Naive thymus-derived CD8-positive, alpha-beta T cell (primary cell): ENCODE measurements at regions not wholly inside any gene's neighbourhood (a gene's known extent, or its start where the extent isn't known, plus 50 kb on each side); places are given as distances from the start of the nearest gene placed in this dataset.
A peak's percentile ranks its signal among the peaks of the same experiment; 100 is the strongest.
"Not testable (repeated sequence)": the region's sequence is repeated elsewhere in the genome, so short reads cannot be mapped to it uniquely, and the experiment has no call there.

Experiments used
- ATAC-seq, 2 donors: fragments of 150-1000 bp; cut with Tn5 transposase in 1 of 2; sonication (Bioruptor Pico), chemical (Tn5 transposase) in 1 of 2; 1 replicate in 1 of 2; 2 replicates in 1 of 2; pipeline ENCODE4 v1.10.0; 2021; ENCODE audit warnings: mild to moderate bottlenecking in 2 of 2, moderate library complexity in 2 of 2
- POLR2A ChIA-PET: fragments of 350-600 bp; sonication (Branson Sonifier 250); formaldehyde crosslinking; loops from one replicate; lab custom pipeline; 2021; ENCODE audit warnings: antibody characterized with exemption; lab: Charles Lee
- DNase-seq, 10 donors: peaks; one replicate each; pipeline versions ENCODE4 v3.0.0 to v3.0.0-alpha.2; 2020 to 2022
- H3K27ac Mint-ChIP-seq, 10 donors: one replicate each; pipeline ENCODE4 v1.8.0; 2020 to 2022; ENCODE audit warnings: mild to moderate bottlenecking in 10 of 10, mixed read lengths in 10 of 10, moderate library complexity in 4 of 10, inconsistent platforms in 1 of 10
- H3K27me3 Mint-ChIP-seq, 5 donors: one replicate each; pipeline ENCODE4 v1.8.0; 2021 to 2022; ENCODE audit warnings: mixed read lengths in 5 of 5
- H3K36me3 Mint-ChIP-seq, 3 donors: one replicate each; pipeline ENCODE4 v1.8.0; 2020 to 2022; ENCODE audit warnings: mixed read lengths in 3 of 3, mild to moderate bottlenecking in 2 of 3, inconsistent platforms in 1 of 3
- H3K4me1 Mint-ChIP-seq, 4 donors: one replicate each; pipeline ENCODE4 v1.8.0; 2021 to 2022; ENCODE audit warnings: mixed read lengths in 4 of 4
- H3K4me3 Mint-ChIP-seq, 10 donors: one replicate each; pipeline ENCODE4 v1.8.0; 2020 to 2022; ENCODE audit warnings: mild to moderate bottlenecking in 10 of 10, mixed read lengths in 10 of 10, moderate library complexity in 6 of 10, inconsistent platforms in 1 of 10
- H3K9me3 Mint-ChIP-seq, 9 donors: one replicate each; pipeline ENCODE4 v1.8.0; 2020 to 2022; ENCODE audit warnings: mixed read lengths in 9 of 9, mild to moderate bottlenecking in 3 of 9, inconsistent platforms in 1 of 9, moderate library complexity in 1 of 9

DNA sequence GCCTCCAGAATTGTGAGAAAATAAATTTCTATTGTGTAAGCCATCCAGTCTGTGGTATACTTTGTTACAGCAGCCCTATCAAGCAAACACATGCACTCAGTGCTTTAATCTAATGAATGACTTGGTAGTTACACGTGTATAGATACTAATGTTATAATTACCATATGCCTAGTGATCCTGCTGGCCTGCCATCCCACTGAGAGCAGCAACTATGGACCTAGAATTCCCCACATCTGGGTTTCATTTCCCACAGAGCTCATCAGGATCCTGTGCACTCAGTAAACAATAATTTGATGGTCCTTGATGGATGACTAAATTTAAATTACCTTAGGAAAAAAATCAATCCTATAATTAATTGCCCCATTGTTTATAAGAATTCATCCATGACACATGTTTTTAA lies 86.5 kb upstream of the RGS1 start:
- DNase-seq (no peak), ATAC-seq (no peak)
- no peak overlapping the region for H3K4me3 Mint-ChIP-seq
- peaks cover 0 to 4% (median 0%) of the 10 kb centered on the region in 5 donors for H3K27me3 Mint-ChIP-seq
- H3K9me3 Mint-ChIP-seq: peaks cover 0 to 1% (median 0%) of the 10 kb centered on the region in 9 donors
- peaks cover 0 to 5% (median 0%) of the 10 kb centered on the region in 4 donors for H3K4me1 Mint-ChIP-seq
- peaks cover 0 to under 1% (median 0%) of the 10 kb centered on the region in 3 donors for H3K36me3 Mint-ChIP-seq
- POLR2A ChIA-PET: no interaction called here
- H3K27ac Mint-ChIP-seq: no peak overlapping the region

DNA sequence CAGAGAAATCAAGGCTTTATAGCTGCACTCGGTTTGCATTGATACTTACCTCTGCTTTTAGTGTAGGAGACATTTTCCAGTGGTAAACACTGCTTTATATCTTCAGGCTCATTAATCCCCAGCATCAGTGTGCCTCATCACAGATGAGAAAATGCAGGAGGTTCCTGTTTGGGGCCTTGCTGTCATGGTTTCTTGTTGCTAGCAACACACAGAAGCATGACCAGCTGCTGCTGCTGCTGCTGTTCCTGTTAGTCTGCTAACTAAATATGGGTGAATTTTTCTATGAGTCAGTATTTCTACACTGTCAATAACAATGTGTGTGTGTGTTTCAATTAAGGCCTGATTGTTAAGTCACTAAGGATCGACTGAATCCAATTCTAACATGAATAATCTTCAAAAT lies 85.8 kb upstream of the RGS1 start:
- POLR2A ChIA-PET: no interaction called here
- Mint-ChIP-seq H3K27ac (no peak overlapping the region), H3K9me3 (no peaks in the 10 kb centered on the region), H3K36me3 (no peaks in the 10 kb centered on the region), H3K4me3 (no peak overlapping the region), H3K4me1 (peaks cover 0 to 5% (median 0%) of the 10 kb centered on the region in 4 donors), H3K27me3 (peaks cover 0 to 5% (median 0%) of the 10 kb centered on the region in 5 donors)
- DNase-seq (peak in 1 of 10 donors; percentile 14), ATAC-seq (peak; percentile 36 to 57)

DNA sequence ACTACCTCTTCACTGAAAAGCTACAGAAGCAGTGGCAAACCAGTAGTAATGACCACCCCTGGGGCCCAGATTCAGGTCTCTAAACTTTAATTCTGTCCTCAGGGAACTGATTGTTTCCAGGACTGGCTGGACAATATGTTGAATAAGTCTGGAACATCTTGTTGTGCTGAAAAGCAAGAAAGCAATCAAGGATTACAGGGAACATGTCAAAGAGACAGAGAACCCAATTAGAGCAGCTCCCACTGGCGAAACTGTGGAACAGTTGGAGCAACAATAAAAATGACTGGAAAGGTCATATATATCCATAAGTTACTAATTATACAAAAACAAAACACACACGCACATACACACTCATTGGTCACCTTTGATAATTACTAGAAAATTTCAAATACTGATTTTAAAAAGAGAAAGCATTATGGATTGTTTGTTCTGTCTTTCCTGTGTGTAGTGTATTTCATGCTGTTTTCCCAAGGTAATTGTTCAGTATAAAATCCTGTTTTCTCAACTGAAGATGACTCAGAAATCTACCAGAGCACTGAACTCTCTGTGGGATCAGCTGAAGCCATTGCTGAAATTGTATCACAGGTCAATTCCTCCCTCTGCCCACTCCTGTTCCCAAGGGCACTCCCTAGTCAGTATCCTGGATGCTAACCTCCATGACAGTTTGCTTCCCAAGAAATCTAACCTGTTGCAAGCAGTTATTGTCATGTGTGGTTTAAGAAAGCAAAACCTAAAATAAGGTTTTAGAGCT lies 83.6 kb upstream of the RGS1 start:
- Mint-ChIP-seq H3K36me3 (no peaks in the 10 kb centered on the region), H3K4me3 (no peak overlapping the region), H3K27ac (peak overlapping the region in 1 of 10 donors; percentile 31), H3K27me3 (peaks cover 0 to 4% (median 0%) of the 10 kb centered on the region in 5 donors), H3K9me3 (no peaks in the 10 kb centered on the region), H3K4me1 (peaks cover 0 to 5% (median 0%) of the 10 kb centered on the region in 4 donors)
- no peak for DNase-seq
- POLR2A ChIA-PET: no interaction called here
- no peak for ATAC-seq

DNA sequence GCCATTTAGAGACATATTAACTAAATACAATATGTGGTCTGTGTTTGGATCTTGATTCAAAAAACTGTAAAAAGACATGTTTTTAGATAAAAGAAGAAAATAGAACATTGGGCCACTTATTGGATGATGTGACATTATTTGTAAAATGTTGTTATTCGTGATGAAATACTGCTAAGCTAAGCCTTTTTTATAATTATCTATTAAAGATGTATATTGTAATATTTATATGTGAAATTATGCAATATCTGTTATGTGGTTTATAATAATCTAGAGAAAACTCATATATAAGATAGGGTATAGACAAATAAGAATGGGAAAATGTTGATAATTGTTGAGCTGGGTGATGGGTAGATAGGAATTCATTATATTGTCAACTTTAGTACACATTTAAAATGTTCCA lies 82.0 kb upstream of the RGS1 start:
- H3K4me3 Mint-ChIP-seq: no peak overlapping the region
- H3K9me3 Mint-ChIP-seq: no peaks in the 10 kb centered on the region
- H3K36me3 Mint-ChIP-seq: no peaks in the 10 kb centered on the region
- H3K4me1 Mint-ChIP-seq: peaks cover 0 to 5% (median 0%) of the 10 kb centered on the region in 4 donors
- DNase-seq (no peak), ATAC-seq (no peak)
- no peak overlapping the region for H3K27ac Mint-ChIP-seq
- H3K27me3 Mint-ChIP-seq: peaks cover 0 to 8% (median 0%) of the 10 kb centered on the region in 5 donors
- POLR2A ChIA-PET: interaction anchor here (0.6 kb wide), 1 partner anchor 576 kb away, joined by 4 read pairs; no protein-coding TSS in a partner anchor

DNA sequence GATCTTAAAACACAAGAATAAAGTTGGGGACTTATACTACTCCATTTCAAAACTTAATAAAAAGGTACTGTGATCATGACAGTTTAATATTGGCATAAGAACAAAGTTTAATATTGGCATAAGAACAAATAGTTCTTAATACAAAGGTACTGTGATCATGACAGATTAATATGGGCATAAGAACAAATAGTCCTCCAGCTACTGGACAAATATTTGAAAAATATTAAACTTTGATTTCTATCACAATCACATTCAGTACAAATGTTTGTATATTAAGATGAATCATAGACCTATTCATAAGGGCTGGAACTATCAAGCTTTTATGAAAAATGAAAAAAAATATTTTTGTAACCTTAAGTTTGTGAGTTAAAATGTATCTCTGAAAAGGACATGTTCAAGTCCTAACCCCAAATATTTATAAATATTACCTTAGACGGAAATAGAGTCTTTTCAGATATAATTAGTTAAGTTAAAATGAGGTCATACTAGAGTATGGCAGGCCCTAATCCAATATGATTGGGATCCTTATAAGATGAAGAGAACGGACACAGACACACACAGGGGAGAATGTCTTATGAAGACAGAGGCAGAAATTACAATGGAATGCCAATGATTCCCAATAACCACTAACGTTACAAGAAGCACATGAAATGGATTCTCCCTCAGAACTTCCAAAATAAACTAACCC lies 79.1 kb upstream of the RGS1 start:
- Mint-ChIP-seq H3K9me3 (peaks cover 0 to 6% (median 0%) of the 10 kb centered on the region in 9 donors), H3K4me1 (no peaks in the 10 kb centered on the region)

DNA sequence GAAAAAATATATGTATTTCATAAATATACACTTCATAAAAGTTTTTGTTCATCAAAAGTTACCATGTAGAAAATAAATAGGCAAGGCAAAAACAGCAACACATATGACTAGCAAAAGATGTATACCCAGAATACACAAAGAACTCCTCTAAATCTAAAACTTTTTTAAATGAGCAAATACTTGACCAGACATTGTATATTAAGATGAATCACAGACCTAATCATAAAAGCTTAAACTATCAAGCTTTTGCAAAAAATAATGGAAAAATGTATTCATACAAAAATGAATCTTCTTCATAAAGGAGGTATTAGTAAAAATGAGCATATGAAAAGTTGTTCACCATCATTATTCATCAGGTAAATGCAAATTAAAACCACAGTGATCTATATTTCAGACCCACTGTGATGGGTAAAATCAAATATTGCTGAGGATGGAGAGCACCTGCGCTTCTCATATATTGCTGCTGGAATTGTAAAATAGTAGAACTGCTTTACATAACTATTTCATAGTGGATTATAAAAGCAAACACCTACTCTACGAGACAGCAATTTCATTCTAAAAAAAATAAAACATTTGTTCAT lies 78.3 kb upstream of the RGS1 start:
- Mint-ChIP-seq H3K27ac (no peak overlapping the region), H3K9me3 (peaks cover 0 to 6% (median 0%) of the 10 kb centered on the region in 9 donors), H3K36me3 (no peaks in the 10 kb centered on the region), H3K4me3 (no peak overlapping the region), H3K4me1 (no peaks in the 10 kb centered on the region), H3K27me3 (peaks cover 0 to 10% (median 0%) of the 10 kb centered on the region in 5 donors)
- POLR2A ChIA-PET: no interaction called here
- ATAC-seq (no peak), DNase-seq (no peak)

More for the DNA sequence above, 79.1 kb upstream of the RGS1 start:
- POLR2A ChIA-PET: no interaction called here
- no peaks in the 10 kb centered on the region for H3K36me3 Mint-ChIP-seq
- H3K4me3 Mint-ChIP-seq: no peak overlapping the region
- DNase-seq: no peak
- peaks cover 0 to 10% (median 0%) of the 10 kb centered on the region in 5 donors for H3K27me3 Mint-ChIP-seq
- ATAC-seq: no peak
- no peak overlapping the region for H3K27ac Mint-ChIP-seq

DNA sequence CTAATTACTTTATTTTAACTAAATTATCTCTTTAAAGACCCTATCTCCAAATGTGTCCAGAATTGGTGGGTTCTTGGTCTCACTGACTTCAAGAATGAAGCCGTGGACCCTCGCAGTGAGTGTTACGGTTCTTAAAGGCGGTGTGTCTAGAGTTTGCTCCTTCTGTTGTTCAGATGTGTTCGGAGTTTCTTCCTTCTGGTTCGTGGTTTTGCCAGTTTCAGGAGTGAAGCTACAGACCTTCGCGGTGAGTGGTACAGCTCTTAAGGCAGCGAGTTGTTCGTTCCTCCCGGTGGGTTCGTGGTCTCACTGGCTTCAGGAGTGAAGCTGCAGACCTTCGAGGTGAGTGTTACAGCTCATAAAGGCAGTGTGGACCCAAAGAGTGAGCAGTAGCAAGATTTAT lies 77.5 kb upstream of the RGS1 start:
- DNase-seq, POLR2A ChIA-PET, H3K9me3 Mint-ChIP-seq: not testable (repeated sequence)

DNA sequence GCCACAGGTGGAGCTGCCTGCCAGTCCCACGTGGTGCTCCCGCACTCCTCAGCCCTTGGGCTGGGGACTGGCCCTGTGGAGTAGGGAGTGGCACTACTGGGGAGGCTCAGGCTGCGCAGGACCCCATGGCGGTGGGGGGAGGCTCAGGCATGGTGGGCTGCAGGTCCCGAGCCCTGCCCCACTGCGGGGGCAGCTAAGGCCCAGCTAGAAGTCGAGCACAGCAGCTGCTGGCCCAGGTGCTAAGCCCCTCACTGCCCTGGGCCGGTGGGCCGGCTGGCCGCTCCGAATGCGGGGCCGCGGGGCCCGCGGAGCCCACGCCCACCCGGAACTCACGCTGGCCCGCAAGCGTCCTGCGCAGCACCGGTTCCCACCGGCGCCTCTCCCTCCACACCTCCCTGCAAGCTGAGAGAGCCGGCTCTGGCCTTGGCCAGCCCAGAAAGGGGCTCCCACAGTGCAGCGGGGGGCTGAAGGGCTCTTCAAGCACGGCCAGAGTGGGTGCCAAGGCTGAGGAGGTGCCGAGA lies 76.5 kb upstream of the RGS1 start:
- H3K27me3 Mint-ChIP-seq, H3K4me1 Mint-ChIP-seq, DNase-seq, POLR2A ChIA-PET, H3K9me3 Mint-ChIP-seq, ATAC-seq, H3K36me3 Mint-ChIP-seq, H3K4me3 Mint-ChIP-seq, H3K27ac Mint-ChIP-seq: not testable (repeated sequence)

More for the DNA sequence above, 77.5 kb upstream of the RGS1 start:
- not testable (repeated sequence) for ATAC-seq, H3K4me3 Mint-ChIP-seq, H3K27me3 Mint-ChIP-seq, H3K36me3 Mint-ChIP-seq, H3K4me1 Mint-ChIP-seq
- H3K27ac Mint-ChIP-seq: peak overlapping the region in 1 of 10 donors; percentile 6

DNA sequence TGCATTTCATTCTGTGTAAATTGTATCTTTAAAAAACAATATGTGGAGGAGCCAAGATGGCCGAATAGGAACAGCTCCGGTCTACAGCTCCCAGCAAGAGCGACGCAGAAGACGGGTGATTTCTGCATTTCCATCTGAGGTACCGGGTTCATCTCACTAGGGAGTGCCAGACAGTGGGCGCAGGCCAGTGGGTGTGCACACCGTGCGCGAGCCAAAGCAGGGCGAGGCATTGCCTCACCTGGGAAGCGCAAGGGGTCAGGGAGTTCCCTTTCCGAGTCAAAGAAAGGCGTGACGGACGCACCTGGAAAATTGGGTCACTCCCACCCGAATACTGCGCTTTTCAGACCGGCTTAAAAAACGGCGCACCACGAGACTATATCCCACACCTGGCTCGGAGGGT lies 75.0 kb upstream of the RGS1 start:
- H3K4me3 Mint-ChIP-seq, H3K27ac Mint-ChIP-seq, H3K27me3 Mint-ChIP-seq, DNase-seq, POLR2A ChIA-PET, H3K9me3 Mint-ChIP-seq, ATAC-seq, H3K4me1 Mint-ChIP-seq, H3K36me3 Mint-ChIP-seq: not testable (repeated sequence)

DNA sequence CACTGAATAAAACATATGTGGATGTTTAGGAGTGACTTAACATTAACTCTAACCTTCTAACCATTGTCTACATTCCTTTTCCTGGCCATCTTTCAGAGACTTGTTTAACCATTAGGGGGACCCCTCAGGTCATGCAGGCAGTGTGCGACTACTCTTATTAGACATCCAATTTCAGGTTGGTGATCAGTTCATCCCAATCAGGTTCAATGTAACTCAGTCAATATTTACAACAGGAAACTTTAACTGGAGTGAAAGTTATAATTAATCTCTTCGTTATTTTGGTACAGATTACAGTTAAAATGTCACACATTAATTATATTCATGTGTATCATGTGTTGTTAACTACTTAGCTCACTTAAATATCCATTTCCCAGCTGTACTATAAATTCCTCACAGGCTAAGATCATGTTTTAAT lies 68.8 kb upstream of the RGS1 start:
- ATAC-seq (no peak), DNase-seq (no peak)
- Mint-ChIP-seq H3K4me3 (no peak overlapping the region), H3K36me3 (no peaks in the 10 kb centered on the region), H3K27me3 (peaks cover 0 to 15% (median 7%) of the 10 kb centered on the region in 5 donors), H3K27ac (no peak overlapping the region), H3K4me1 (peaks cover 0 to 2% (median 0%) of the 10 kb centered on the region in 4 donors), H3K9me3 (peaks cover 0 to 2% (median 0%) of the 10 kb centered on the region in 9 donors)
- POLR2A ChIA-PET: no interaction called here

DNA sequence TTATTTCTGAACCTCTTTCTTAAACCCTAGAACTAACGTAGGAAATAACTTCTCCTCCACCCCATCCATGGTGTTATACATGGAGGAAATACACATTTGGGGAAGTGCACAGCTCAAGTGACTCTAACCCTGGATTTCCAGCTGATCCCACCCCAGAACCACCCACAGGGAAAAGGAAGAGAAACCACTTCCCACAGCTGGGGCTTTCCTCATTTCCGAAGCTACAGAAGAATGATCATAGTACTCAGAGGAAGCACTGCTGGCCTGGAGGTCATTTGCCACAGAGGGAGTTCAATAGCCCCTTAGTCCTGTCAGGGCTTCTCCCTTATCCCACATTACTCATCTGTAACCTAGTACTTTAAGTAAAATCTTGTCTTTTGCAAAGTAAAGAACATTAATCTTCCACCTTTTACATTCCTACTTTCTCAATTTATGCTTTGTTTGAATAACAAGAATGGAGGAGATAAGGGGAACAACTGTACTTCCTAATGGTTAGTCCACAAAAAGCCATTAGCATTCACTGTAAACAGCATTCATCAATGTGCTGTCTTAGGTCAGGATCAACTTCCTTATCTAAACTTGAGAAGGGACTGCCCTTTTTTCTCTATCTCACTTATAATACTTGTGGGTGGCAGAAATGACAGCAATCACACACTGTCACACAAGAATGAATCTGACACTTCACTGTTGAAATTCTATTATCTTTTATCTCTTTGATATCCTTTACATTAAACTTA lies 63.0 kb upstream of the RGS1 start:
- H3K27me3 Mint-ChIP-seq: peaks cover 0 to 15% (median 7%) of the 10 kb centered on the region in 5 donors
- no peaks in the 10 kb centered on the region for H3K36me3 Mint-ChIP-seq

DNA sequence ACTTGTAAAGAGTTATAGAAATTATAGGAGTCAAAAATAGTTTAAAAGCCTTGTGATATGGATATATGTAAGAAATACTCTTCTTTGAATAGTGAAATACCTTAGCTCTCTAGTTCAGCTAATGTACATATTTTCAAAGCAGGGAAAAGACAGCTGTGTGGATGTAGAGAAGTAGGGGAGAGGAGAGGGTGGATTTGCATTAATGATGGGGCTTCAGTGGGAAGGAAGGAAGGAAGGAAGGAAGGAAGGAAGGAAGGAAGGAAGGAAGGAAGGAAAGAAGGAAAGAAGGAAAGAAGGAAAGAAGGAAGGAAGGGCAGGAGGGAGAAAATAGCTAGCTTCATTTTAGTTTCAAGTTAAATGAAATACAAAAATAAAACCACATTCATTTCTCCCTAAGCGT lies 62.4 kb upstream of the RGS1 start:
- no peak overlapping the region for H3K4me3 Mint-ChIP-seq
- H3K27ac Mint-ChIP-seq: peak overlapping the region in 3 of 10 donors; percentile 13 to 41 (median 37)
- DNase-seq (no peak), ATAC-seq (no peak)
- no peaks in the 10 kb centered on the region for H3K9me3 Mint-ChIP-seq
- H3K4me1 Mint-ChIP-seq: peaks cover 15 to 49% (median 25%) of the 10 kb centered on the region in 4 donors
- POLR2A ChIA-PET: no interaction called here
- H3K27me3 Mint-ChIP-seq: peaks cover 0 to 15% (median 7%) of the 10 kb centered on the region in 5 donors
- no peaks in the 10 kb centered on the region for H3K36me3 Mint-ChIP-seq

More for the DNA sequence above, 63.0 kb upstream of the RGS1 start:
- POLR2A ChIA-PET: no interaction called here
- no peaks in the 10 kb centered on the region for H3K9me3 Mint-ChIP-seq
- H3K27ac Mint-ChIP-seq: peak overlapping the region in 4 of 10 donors; percentile 13 to 73 (median 46)
- H3K4me3 Mint-ChIP-seq: no peak overlapping the region
- H3K4me1 Mint-ChIP-seq: peaks cover 14 to 47% (median 25%) of the 10 kb centered on the region in 4 donors
- ATAC-seq: no peak
- no peak for DNase-seq
